Body of pancreas (tissue), 4 donors: ENCODE measurements at regions not wholly inside any gene's neighbourhood (a gene's known extent, or its start where the extent isn't known, plus 50 kb on each side); places are given as distances from the start of the nearest gene placed in this dataset.

Experiments
- POLR2A ChIP-seq, 3 donors: fragments of 450-650 bp; IDR thresholded peaks; one replicate each; pipeline ENCODE4 v1.6.1; 2016; ENCODE audit warnings: antibody characterized with exemption in 3 of 3, mild to moderate bottlenecking in 2 of 3
- TF ChIP-seq, protein P1 (sequence below), 7 experiments: fragments of 450-650 bp in 4 of 7; fragments of 200-600 bp in 3 of 7; sonication (generic) in 3 of 7; IDR thresholded peaks; one replicate each; pipeline ENCODE4 v1.5.1; 2016 to 2019; ENCODE audit warnings: antibody characterized with exemption in 7 of 7

DNA sequence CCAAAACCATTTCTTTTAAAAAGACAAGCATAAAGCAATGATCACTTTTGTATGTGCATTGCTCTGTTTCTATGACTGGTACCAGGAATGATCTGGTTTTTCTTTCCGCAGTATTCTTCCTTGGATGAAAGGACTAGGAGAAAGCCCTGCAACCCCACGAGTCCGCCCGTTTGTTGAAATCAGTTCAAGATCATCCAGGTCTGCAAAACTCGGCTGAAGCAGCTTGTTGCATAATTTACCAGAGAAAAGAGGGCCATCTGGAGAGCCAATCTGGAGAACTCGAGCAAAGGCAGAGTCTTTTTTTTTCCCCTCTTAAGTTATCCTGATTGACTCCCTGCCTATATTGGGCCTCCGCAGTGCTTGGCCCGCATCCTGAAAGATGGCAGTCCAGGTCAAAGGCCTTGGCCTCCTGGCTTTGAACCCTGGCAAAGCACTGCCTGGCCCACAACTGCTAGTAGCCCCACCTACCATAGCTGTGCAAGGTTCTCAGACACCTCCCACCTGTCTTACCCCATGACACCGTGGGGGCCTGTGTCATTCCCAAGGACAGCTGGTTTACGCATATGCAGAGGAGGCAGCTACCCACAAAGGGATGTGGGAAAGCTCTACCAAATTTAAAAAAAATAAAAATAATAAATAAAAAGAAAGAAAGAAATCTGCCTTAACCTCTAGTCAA lies 572.2 kb downstream of the INHBA start:
- no peak for TF ChIP-seq POLR2A (IDR thresholded peaks at IDR 0.05)
- TF ChIP-seq, protein P1, sequence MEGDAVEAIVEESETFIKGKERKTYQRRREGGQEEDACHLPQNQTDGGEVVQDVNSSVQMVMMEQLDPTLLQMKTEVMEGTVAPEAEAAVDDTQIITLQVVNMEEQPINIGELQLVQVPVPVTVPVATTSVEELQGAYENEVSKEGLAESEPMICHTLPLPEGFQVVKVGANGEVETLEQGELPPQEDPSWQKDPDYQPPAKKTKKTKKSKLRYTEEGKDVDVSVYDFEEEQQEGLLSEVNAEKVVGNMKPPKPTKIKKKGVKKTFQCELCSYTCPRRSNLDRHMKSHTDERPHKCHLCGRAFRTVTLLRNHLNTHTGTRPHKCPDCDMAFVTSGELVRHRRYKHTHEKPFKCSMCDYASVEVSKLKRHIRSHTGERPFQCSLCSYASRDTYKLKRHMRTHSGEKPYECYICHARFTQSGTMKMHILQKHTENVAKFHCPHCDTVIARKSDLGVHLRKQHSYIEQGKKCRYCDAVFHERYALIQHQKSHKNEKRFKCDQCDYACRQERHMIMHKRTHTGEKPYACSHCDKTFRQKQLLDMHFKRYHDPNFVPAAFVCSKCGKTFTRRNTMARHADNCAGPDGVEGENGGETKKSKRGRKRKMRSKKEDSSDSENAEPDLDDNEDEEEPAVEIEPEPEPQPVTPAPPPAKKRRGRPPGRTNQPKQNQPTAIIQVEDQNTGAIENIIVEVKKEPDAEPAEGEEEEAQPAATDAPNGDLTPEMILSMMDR (IDR thresholded peaks at IDR 0.05), result no peak
